MM.1S (cell line): ENCODE measurements at regions not wholly inside any gene's neighbourhood (a gene's known extent, or its start where the extent isn't known, plus 50 kb on each side); places are given as distances from the start of the nearest gene placed in this dataset.

Experiments
- DNase-seq: peaks from one replicate; pipeline ENCODE4 v3.0.0-alpha.2; 2015
- H2AFZ ChIP-seq: fragments of 300-600 bp; sonication (generic); 2 replicates; pipeline ENCODE4 v1.6.0; 2016; ENCODE audit warnings: antibody characterized with exemption, low read length
- H3F3A ChIP-seq: fragments of 300-600 bp; sonication (generic); 2 replicates; pipeline ENCODE4 v1.6.1; 2016; ENCODE audit warnings: mild to moderate bottlenecking, antibody characterized with exemption, low read length, moderate library complexity, mixed read lengths; ENCODE audit not compliant: insufficient read depth
- H3K27ac ChIP-seq: fragments of 300-600 bp; sonication (generic); 2 replicates; pipeline ENCODE4 v1.5.1; 2016; ENCODE audit warnings: mild to moderate bottlenecking, low read length
- H3K27me3 ChIP-seq: fragments of 300-600 bp; sonication (generic); replicated peaks from 2 replicates; pipeline ENCODE4 v1.6.0; 2016; ENCODE audit warnings: low read length; ENCODE audit not compliant: insufficient read depth
- H3K36me3 ChIP-seq: fragments of 300-600 bp; sonication (generic); replicated peaks from 2 replicates; pipeline ENCODE4 v1.6.1; 2016; ENCODE audit warnings: mild to moderate bottlenecking, low read length, mixed read lengths; ENCODE audit not compliant: insufficient read depth
- H3K4me1 ChIP-seq: fragments of 300-600 bp; sonication (generic); 2 replicates; pipeline ENCODE4 v1.6.1; 2016; ENCODE audit warnings: low read length, mixed read lengths
- H3K4me2 ChIP-seq: fragments of 300-600 bp; sonication (generic); 2 replicates; pipeline ENCODE4 v1.6.0; 2016; ENCODE audit warnings: low read depth, low read length
- H3K4me3 ChIP-seq: fragments of 300-600 bp; sonication (generic); 2 replicates; pipeline ENCODE4 v1.5.1; 2016; ENCODE audit warnings: low read length, mixed read lengths
- H3K79me2 ChIP-seq: fragments of 300-600 bp; sonication (generic); 2 replicates; pipeline ENCODE4 v1.6.1; 2016; ENCODE audit warnings: mixed run types, low read length, mixed read lengths
- H3K9ac ChIP-seq: fragments of 300-600 bp; sonication (generic); 2 replicates; pipeline ENCODE4 v1.6.1; 2016; ENCODE audit warnings: low read length, mixed read lengths
- H3K9me2 ChIP-seq: fragments of 300-600 bp; sonication (generic); replicated peaks from 2 replicates; pipeline ENCODE4 v1.6.1; 2016; ENCODE audit warnings: mild to moderate bottlenecking, low read length, mixed read lengths; ENCODE audit not compliant: insufficient read depth
- H3K9me3 ChIP-seq: fragments of 300-600 bp; sonication (generic); replicated peaks from 2 replicates; pipeline ENCODE4 v1.6.1; 2016; ENCODE audit warnings: mild to moderate bottlenecking, low read length, mixed read lengths; ENCODE audit not compliant: insufficient read depth
- H4K20me1 ChIP-seq: fragments of 300-600 bp; sonication (generic); 2 replicates; pipeline ENCODE4 v1.6.1; 2016; ENCODE audit warnings: mild to moderate bottlenecking, low read length, moderate library complexity, mixed read lengths; ENCODE audit not compliant: insufficient read depth
- EZH2 ChIP-seq: fragments of 300-600 bp; sonication (generic); optimal IDR thresholded peaks from 2 replicates; pipeline ENCODE3; 2017; ENCODE audit warnings: low read depth, mild to moderate bottlenecking, antibody characterized with exemption, low read length, mixed read lengths
- EZH2phosphoT487 ChIP-seq: fragments of 300-600 bp; sonication (generic); IDR thresholded peaks from 2 replicates; pipeline ENCODE4 v1.6.1; 2018; ENCODE audit warnings: antibody characterized with exemption, low read length
- TF ChIP-seq, protein P1 (sequence below): fragments of 300-600 bp; sonication (generic); IDR thresholded peaks from 2 replicates; pipeline ENCODE4 v1.5.1; 2016; ENCODE audit warnings: antibody characterized with exemption, low read length, mixed read lengths

DNA sequence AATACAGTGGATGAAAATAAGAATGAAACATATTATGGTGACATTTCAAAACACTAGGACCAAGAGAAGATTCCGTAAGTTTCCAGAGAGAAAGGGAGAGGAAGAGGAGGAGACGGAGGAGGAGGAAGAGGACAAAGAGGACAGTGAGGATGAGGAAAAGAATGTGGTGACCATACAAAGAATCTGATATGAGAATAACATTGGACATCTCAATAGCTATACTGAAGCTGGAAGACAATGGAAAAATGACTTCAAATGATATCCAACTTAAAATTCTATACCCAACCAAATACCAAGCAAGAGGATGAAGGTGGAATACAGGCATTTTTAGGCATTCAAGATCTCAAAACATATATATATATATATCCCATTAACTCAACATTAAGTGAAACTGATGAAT is 173.4 kb downstream of the PAWR start:
- Histone ChIP-seq H3F3A (no peaks in the 10 kb centered on the region), H4K20me1 (no peaks in the 10 kb centered on the region), H2AFZ (no peak overlapping the region), H3K27ac (no peak overlapping the region), H3K9ac (no peak overlapping the region), H3K36me3 (no peaks in the 10 kb centered on the region), H3K27me3 (no peaks in the 10 kb centered on the region), H3K9me2 (no peaks in the 10 kb centered on the region), H3K4me1 (no peaks in the 10 kb centered on the region), H3K4me3 (no peak overlapping the region), H3K9me3 (no peaks in the 10 kb centered on the region), H3K4me2 (no peak overlapping the region), H3K79me2 (no peaks in the 10 kb centered on the region)
- DNase-seq: no peak
- TF ChIP-seq, protein P1, sequence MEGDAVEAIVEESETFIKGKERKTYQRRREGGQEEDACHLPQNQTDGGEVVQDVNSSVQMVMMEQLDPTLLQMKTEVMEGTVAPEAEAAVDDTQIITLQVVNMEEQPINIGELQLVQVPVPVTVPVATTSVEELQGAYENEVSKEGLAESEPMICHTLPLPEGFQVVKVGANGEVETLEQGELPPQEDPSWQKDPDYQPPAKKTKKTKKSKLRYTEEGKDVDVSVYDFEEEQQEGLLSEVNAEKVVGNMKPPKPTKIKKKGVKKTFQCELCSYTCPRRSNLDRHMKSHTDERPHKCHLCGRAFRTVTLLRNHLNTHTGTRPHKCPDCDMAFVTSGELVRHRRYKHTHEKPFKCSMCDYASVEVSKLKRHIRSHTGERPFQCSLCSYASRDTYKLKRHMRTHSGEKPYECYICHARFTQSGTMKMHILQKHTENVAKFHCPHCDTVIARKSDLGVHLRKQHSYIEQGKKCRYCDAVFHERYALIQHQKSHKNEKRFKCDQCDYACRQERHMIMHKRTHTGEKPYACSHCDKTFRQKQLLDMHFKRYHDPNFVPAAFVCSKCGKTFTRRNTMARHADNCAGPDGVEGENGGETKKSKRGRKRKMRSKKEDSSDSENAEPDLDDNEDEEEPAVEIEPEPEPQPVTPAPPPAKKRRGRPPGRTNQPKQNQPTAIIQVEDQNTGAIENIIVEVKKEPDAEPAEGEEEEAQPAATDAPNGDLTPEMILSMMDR: no peak
- TF ChIP-seq EZH2 (no peak), EZH2phosphoT487 (no peak)

DNA sequence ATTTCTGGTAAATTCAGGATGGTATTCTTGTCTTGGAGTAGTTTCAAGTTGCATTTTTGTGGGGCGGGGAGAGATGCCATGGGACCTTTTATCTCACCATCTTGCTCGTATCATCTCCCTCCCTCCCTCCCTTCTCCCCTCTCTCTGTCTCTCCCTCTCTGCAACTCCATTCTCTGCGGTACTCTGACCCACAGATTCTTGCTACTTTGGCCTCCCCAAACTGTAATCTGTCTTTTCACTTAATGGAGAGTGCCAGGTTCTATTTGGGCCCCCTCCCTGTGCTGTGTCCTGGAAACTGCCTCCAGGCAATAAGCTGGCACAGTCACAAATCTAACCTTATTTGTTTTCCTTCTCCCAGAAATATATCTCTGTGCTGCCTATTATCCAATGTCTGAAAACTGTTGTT is 175.2 kb downstream of the PAWR start:
- no peaks in the 10 kb centered on the region for H3K9me3 ChIP-seq
- DNase-seq: no peak

DNA sequence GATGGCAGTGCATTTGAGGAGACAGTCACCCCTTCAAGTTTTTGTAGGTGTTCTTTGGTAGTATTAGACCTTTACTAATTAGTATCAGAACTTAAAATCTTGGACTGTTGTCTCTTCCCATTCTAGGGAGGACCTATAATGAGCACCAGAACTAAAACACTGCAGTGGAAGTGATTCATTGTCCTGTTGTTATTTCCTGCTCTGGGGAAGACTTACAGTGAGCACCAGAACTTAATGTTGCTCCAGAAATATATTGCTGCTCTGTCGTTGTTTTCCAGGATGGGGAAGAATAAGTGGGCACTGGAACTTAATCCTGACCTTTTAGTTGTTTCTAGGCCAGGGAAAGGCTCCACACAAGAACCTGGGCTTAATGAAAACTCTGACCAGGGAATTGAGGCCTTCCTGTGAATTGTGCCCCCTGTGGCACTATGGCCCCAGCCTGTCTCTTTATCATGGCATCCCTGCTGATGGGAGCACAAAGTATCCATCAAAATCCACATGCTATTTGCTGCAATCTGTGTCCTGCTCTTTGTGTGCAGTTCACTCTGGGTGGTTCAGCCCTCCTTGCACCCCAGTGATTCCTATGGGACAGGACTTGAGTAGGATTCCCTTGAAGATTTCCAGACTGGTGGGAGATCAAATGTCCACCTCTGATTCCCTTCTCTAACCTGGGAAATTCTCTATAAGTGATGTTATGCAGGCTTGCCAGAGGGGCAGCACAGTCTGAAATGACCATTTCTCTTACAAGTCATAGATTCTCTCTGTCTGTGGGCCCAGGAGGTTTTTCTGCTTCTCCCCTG is 175.8 kb downstream of the PAWR start:
- no peak for DNase-seq
- Histone ChIP-seq H3K9me3 (no peaks in the 10 kb centered on the region), H3K4me1 (no peaks in the 10 kb centered on the region), H2AFZ (no peak overlapping the region), H3K4me3 (no peak overlapping the region), H3K9me2 (no peaks in the 10 kb centered on the region), H4K20me1 (no peaks in the 10 kb centered on the region), H3K79me2 (no peaks in the 10 kb centered on the region), H3K36me3 (no peaks in the 10 kb centered on the region), H3K4me2 (no peak overlapping the region), H3F3A (no peaks in the 10 kb centered on the region), H3K9ac (no peak overlapping the region), H3K27ac (no peak overlapping the region), H3K27me3 (no peaks in the 10 kb centered on the region)
- TF ChIP-seq, protein P1: no peak
- no peak for TF ChIP-seq EZH2
- TF ChIP-seq EZH2phosphoT487: no peak

More for the DNA sequence above, 175.2 kb downstream of the PAWR start:
- no peak overlapping the region for H3K9ac ChIP-seq
- H3K9me2 ChIP-seq: no peaks in the 10 kb centered on the region
- H3K27me3 ChIP-seq: no peaks in the 10 kb centered on the region
- H3K27ac ChIP-seq: no peak overlapping the region
- H3K4me2 ChIP-seq: no peak overlapping the region
- H2AFZ ChIP-seq: no peak overlapping the region
- H3K4me3 ChIP-seq: no peak overlapping the region
- no peaks in the 10 kb centered on the region for H3K4me1 ChIP-seq
- H3K79me2 ChIP-seq: no peaks in the 10 kb centered on the region
- H4K20me1 ChIP-seq: no peaks in the 10 kb centered on the region
- no peaks in the 10 kb centered on the region for H3K36me3 ChIP-seq
- TF ChIP-seq EZH2 (no peak), EZH2phosphoT487 (no peak)
- TF ChIP-seq, protein P1: no peak
- H3F3A ChIP-seq: no peaks in the 10 kb centered on the region
